ENCODE measurements at regions not wholly inside any gene's neighbourhood (a gene's known extent, or its start where the extent isn't known, plus 50 kb on each side); places are given as distances from the start of the nearest gene placed in this dataset.

DNA sequence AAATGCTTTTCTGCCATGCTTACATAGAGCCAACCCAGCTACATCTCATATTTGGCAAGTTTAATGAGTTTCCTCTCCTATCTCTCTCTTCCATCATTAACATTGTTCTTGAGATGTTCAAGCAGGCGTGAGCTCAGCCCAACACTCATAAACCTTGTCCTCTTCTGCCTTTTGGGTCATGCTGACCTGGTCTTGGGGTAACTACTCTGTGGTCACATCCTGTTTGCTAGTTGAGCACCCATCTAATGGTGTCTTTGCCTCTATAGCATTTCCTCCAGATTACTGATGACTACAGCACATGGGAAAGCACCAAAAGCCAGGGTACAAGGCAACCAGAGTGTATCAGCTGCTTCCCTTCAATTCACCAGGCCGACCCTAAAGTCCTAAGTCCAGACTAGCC lies 366.9 kb upstream of the HNRNPA3 start:
- no peak overlapping the region for H3K9ac ChIP-seq (ENCODE audit: insufficient read depth, low read depth, low read length)
- H2AFZ ChIP-seq (ENCODE audit: low read length) = no peak overlapping the region
- H3K4me3 ChIP-seq (replicated peaks in 1 of 3; ENCODE audit: insufficient read depth in 1 of 3, low read depth in 2 of 3, low read length in 3 of 3) = no peak overlapping the region
- POLR2A ChIA-PET = no interaction called here
- ATAC-seq = no peak
- no peaks in the 10 kb centered on the region for H3K9me3 ChIP-seq (ENCODE audit: low read length)
- BruUV-seq (replicated peaks) = no TSS peak
- CTCF ChIA-PET (ENCODE audit: low intra/inter-chr PET ratio, low total read pairs) = no interaction called here
- no peaks in the 10 kb centered on the region for H3K4me1 ChIP-seq (ENCODE audit: insufficient read depth, low read length)
- in situ Hi-C loops (cut with HindIII; ENCODE audit: extremely low pct_ligation_motif_present, low pct_unique_long_range_greater_than_20kb) (no loop called here), intact Hi-C loops (cut with micrococcal nuclease; ENCODE audit: unreplicated experiment) (no loop called here)
- H3K27me3 ChIP-seq (ENCODE audit: control insufficient read depth in 1 of 2, insufficient read depth in 2 of 2, low read length in 2 of 2) = no peaks in the 10 kb centered on the region
- no peak for FAIRE-seq
- TF ChIP-seq TBX3 (IDR thresholded peaks at IDR 0.05; ENCODE audit: borderline replicate concordance) (no peak), IKZF1 (IDR thresholded peaks at IDR 0.05) (no peak)
- TF ChIP-seq, protein P1, sequence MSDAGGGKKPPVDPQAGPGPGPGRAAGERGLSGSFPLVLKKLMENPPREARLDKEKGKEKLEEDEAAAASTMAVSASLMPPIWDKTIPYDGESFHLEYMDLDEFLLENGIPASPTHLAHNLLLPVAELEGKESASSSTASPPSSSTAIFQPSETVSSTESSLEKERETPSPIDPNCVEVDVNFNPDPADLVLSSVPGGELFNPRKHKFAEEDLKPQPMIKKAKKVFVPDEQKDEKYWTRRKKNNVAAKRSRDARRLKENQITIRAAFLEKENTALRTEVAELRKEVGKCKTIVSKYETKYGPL (CRISPR knock-in tag; IDR thresholded peaks at IDR 0.05) = no peak
- no peaks in the 10 kb centered on the region for H4K20me1 ChIP-seq (ENCODE audit: insufficient read depth, low read length)
- H3K36me3 ChIP-seq (replicated peaks in 1 of 2; ENCODE audit: control insufficient read depth in 1 of 2, insufficient read depth in 2 of 2, low read length in 2 of 2) = no peaks in the 10 kb centered on the region
- 3% methylated on average over 2 of the region's 2 CpGs for WGBS (ENCODE audit: low lambda C conversion rate)
- H3K4me2 ChIP-seq (ENCODE audit: low read depth, low read length) = no peak overlapping the region
- no peak for DNase-seq (ENCODE audit: low spot score)
- H3K27ac ChIP-seq (ENCODE audit: extremely low read length, insufficient read depth, low read length) = no peak overlapping the region
- no peaks in the 10 kb centered on the region for H3K79me2 ChIP-seq (ENCODE audit: insufficient read depth, low read length)

DNA sequence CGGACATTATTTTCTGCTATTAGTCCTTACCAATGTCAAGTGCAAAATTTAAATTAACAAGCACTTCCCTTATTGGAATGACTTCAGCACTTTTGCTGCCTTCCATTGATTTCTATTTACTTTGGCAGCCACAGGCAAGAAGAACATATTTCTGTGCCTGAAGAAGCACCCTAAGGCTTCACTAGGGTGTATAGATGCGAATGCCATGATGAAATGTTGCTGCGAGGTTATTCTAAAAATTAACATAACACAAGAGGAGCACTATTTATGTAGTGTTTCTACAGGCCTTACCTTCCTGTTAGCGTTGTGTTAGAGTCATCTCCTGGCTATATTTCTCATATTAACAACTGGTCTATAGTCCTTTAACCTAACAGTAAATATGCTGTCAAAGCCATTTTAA lies 365.0 kb upstream of the HNRNPA3 start:
- POLR2A ChIA-PET = no interaction called here
- no peak overlapping the region for H3K27ac ChIP-seq (ENCODE audit: extremely low read length, insufficient read depth, low read length)
- H3K9me3 ChIP-seq (ENCODE audit: low read length) = no peaks in the 10 kb centered on the region
- no peak overlapping the region for H3K4me3 ChIP-seq (replicated peaks in 1 of 3; ENCODE audit: insufficient read depth in 1 of 3, low read depth in 2 of 3, low read length in 3 of 3)
- no peaks in the 10 kb centered on the region for H4K20me1 ChIP-seq (ENCODE audit: insufficient read depth, low read length)
- WGBS (ENCODE audit: low lambda C conversion rate) = 0% methylated on average over 4 of the region's 4 CpGs
- DNase-seq (ENCODE audit: low spot score) (no peak), FAIRE-seq (no peak), ATAC-seq (no peak)
- H3K4me2 ChIP-seq (ENCODE audit: low read depth, low read length) = no peak overlapping the region
- no TSS peak for BruUV-seq (replicated peaks)
- H3K4me1 ChIP-seq (ENCODE audit: insufficient read depth, low read length) = no peaks in the 10 kb centered on the region
- no peak overlapping the region for H3K9ac ChIP-seq (ENCODE audit: insufficient read depth, low read depth, low read length)
- no peaks in the 10 kb centered on the region for H3K79me2 ChIP-seq (ENCODE audit: insufficient read depth, low read length)
- CTCF ChIA-PET (ENCODE audit: low intra/inter-chr PET ratio, low total read pairs) = no interaction called here
- no peaks in the 10 kb centered on the region for H3K27me3 ChIP-seq (ENCODE audit: control insufficient read depth in 1 of 2, insufficient read depth in 2 of 2, low read length in 2 of 2)
- in situ Hi-C loops (cut with HindIII; ENCODE audit: extremely low pct_ligation_motif_present, low pct_unique_long_range_greater_than_20kb) = no loop called here
- intact Hi-C loops (cut with micrococcal nuclease; ENCODE audit: unreplicated experiment) = no loop called here
- no peak overlapping the region for H2AFZ ChIP-seq (ENCODE audit: low read length)
- H3K36me3 ChIP-seq (replicated peaks in 1 of 2; ENCODE audit: control insufficient read depth in 1 of 2, insufficient read depth in 2 of 2, low read length in 2 of 2) = no peaks in the 10 kb centered on the region
- TF ChIP-seq CENPX (CRISPR knock-in tag; IDR thresholded peaks at IDR 0.05) = no peak
- TF ChIP-seq, protein P2, sequence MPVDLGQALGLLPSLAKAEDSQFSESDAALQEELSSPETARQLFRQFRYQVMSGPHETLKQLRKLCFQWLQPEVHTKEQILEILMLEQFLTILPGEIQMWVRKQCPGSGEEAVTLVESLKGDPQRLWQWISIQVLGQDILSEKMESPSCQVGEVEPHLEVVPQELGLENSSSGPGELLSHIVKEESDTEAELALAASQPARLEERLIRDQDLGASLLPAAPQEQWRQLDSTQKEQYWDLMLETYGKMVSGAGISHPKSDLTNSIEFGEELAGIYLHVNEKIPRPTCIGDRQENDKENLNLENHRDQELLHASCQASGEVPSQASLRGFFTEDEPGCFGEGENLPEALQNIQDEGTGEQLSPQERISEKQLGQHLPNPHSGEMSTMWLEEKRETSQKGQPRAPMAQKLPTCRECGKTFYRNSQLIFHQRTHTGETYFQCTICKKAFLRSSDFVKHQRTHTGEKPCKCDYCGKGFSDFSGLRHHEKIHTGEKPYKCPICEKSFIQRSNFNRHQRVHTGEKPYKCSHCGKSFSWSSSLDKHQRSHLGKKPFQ (CRISPR knock-in tag; IDR thresholded peaks at IDR 0.05; ENCODE audit: insufficient replicate concordance) = no peak
- TF ChIP-seq, protein P3, sequence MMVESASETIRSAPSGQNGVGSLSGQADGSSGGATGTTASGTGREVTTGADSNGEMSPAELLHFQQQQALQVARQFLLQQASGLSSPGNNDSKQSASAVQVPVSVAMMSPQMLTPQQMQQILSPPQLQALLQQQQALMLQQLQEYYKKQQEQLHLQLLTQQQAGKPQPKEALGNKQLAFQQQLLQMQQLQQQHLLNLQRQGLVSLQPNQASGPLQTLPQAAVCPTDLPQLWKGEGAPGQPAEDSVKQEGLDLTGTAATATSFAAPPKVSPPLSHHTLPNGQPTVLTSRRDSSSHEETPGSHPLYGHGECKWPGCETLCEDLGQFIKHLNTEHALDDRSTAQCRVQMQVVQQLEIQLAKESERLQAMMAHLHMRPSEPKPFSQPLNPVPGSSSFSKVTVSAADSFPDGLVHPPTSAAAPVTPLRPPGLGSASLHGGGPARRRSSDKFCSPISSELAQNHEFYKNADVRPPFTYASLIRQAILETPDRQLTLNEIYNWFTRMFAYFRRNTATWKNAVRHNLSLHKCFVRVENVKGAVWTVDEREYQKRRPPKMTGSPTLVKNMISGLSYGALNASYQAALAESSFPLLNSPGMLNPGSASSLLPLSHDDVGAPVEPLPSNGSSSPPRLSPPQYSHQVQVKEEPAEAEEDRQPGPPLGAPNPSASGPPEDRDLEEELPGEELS (CRISPR knock-in tag; IDR thresholded peaks at IDR 0.05) = no peak
- TF ChIP-seq, protein P4, sequence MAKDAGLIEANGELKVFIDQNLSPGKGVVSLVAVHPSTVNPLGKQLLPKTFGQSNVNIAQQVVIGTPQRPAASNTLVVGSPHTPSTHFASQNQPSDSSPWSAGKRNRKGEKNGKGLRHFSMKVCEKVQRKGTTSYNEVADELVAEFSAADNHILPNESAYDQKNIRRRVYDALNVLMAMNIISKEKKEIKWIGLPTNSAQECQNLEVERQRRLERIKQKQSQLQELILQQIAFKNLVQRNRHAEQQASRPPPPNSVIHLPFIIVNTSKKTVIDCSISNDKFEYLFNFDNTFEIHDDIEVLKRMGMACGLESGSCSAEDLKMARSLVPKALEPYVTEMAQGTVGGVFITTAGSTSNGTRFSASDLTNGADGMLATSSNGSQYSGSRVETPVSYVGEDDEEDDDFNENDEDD (CRISPR knock-in tag; IDR thresholded peaks at IDR 0.05; ENCODE audit: borderline replicate concordance) = no peak
- no peak for TF ChIP-seq ZNF274 (CRISPR knock-in tag; IDR thresholded peaks at IDR 0.05)
- TF ChIP-seq, protein P5, sequence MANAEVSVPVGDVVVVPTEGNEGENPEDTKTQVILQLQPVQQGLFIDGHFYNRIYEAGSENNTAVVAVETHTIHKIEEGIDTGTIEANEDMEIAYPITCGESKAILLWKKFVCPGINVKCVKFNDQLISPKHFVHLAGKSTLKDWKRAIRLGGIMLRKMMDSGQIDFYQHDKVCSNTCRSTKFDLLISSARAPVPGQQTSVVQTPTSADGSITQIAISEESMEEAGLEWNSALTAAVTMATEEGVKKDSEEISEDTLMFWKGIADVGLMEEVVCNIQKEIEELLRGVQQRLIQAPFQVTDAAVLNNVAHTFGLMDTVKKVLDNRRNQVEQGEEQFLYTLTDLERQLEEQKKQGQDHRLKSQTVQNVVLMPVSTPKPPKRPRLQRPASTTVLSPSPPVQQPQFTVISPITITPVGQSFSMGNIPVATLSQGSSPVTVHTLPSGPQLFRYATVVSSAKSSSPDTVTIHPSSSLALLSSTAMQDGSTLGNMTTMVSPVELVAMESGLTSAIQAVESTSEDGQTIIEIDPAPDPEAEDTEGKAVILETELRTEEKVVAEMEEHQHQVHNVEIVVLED (CRISPR knock-in tag; IDR thresholded peaks at IDR 0.05; ENCODE audit: borderline replicate concordance) = no peak
- TF ChIP-seq, protein P6, sequence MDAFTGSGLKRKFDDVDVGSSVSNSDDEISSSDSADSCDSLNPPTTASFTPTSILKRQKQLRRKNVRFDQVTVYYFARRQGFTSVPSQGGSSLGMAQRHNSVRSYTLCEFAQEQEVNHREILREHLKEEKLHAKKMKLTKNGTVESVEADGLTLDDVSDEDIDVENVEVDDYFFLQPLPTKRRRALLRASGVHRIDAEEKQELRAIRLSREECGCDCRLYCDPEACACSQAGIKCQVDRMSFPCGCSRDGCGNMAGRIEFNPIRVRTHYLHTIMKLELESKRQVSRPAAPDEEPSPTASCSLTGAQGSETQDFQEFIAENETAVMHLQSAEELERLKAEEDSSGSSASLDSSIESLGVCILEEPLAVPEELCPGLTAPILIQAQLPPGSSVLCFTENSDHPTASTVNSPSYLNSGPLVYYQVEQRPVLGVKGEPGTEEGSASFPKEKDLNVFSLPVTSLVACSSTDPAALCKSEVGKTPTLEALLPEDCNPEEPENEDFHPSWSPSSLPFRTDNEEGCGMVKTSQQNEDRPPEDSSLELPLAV (CRISPR knock-in tag; conservative IDR thresholded peaks at IDR 0.05; ENCODE audit: low read depth) = no peak

All from HepG2 (cell line).